GM18870 (cell line): ENCODE measurements at regions not wholly inside any gene's neighbourhood (a gene's known extent, or its start where the extent isn't known, plus 50 kb on each side); places are given as distances from the start of the nearest gene placed in this dataset.

Experiments used
- ATAC-seq: cut with Tn5 transposase; IDR thresholded peaks from one replicate; pipeline ENCODE4 v1.9.1; 2021; ENCODE audit warnings: moderate library complexity; ENCODE audit not compliant: unreplicated experiment

DNA sequence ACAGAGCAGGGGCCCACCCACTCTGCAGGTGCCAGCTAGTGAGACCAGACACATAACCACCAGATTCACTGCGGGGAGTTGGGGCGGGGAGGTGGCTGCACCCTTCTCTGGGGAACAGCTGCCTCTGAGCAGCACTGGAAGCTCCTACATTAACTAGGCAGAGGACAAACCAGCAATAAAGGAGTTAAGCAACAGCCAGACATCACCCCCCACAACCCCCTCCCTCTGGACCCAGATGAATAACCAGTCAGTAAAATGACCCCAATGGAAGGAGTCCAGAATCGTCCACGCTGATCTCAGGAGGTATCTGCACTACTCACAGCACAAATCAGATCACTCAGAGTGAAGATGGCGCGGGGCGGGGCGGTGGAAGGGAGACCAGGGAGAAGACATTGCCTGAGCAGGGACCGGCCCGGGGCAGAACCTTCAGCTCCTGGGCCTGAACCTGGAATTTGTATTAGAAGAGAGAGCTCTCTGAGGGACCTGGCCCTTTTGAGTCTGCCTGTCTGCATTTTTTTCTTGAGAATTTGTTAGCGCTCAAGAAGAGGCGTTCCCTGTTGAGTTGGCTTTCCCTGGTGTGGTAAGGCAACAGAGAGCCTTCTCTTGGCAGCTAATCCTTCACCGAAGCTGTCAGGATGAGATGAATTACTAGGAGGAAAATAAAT is 125.5 kb upstream of the NCAM1 start:
- ATAC-seq, result no peak

GRCh38 chr11:112836256-112836602 is 125.0 kb upstream of the NCAM1 start:
- ATAC-seq, result no peak

GRCh38 chr11:112837162-112837826 is 123.9 kb upstream of the NCAM1 start:
- ATAC-seq, result no peak

- ATAC-seq, result no peak
Measured at GRCh38 chr11:112839051-112839450, 122.2 kb upstream of the NCAM1 start.

DNA sequence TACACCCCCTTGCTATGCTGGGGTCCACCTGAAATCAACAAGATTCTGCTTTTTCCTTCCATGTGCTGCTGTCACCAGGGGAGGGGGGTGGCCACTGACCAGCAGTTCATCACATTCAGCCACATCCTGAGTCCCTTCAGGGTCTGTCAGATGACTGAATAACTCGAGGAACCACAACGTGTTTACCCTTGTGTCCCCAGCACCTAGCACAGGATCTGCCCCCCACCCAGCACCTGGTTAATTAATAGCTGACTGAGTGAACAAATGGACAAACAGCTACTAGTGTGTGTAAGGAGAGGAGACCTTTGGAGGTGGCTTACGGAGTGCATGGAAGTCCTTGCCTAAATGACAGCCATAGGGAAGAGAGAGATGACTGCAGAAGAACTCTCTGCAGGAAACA is 119.5 kb upstream of the NCAM1 start:
- ATAC-seq, result no peak

- ATAC-seq, result no peak
Measured at GRCh38 chr11:112842151-112842550, 119.1 kb upstream of the NCAM1 start.

DNA sequence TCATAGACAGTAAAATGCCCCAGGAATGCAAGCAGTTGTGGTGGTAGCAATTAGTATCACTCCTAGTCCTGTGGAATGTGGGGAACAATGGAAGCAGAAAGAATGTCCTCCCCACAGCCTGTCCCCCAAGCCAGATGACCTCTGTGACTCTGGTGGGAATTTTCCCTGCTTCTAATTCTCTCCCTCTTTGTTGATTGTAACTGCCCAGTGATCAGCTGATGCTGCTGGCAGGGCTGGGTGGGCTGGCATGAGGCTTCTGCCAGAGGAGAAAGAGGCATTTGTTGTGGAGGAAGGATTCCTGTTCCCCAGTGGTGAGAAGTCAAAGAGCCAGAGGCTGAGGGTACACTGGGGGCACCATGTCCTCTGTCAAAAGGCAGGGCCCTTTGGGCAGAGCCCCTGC is 116.7 kb upstream of the NCAM1 start:
- no peak for ATAC-seq

GRCh38 chr11:112847568-112847967 is 113.7 kb upstream of the NCAM1 start:
- no peak for ATAC-seq

DNA sequence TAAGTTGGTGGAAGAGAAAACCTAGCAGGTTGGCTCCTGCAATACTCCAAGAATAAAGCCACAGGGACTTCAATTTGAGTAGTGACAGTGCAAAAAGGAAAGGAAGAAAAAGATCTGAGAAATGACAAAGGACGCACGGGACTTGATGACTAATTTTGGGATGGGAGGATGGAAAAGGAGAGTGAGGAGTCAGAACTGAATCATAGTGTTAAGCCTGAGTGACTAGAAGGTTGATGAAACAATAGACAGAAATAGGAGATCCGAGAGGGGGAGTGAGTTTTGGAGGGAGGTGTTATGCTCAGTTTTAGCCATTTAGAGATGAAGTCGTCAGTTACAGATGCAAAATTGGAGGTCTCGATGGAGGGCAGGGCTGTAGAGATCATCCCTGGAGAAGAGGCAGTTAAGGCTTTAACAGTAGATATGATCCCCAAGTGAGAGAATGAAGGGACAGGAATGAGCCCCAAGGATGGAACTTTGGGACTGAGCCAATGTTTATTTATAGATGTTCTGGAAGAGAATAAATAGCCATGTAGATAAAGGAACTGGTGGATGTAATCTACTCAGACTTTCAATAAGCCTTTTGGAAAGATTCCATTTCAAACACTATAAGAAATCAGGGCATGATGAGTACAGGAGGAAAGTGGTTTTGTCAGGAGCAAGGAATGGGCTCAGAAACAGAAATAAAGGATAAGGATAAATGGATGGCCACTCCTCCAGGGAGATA is 108.9 kb upstream of the NCAM1 start:
- ATAC-seq, result no peak

GRCh38 chr11:112856133-112856532 is 105.1 kb upstream of the NCAM1 start:
- no peak for ATAC-seq

GRCh38 chr11:112856591-112856990 is 104.6 kb upstream of the NCAM1 start:
- ATAC-seq, result no peak

GRCh38 chr11:112858289-112859023 is 102.8 kb upstream of the NCAM1 start:
- no peak for ATAC-seq

DNA sequence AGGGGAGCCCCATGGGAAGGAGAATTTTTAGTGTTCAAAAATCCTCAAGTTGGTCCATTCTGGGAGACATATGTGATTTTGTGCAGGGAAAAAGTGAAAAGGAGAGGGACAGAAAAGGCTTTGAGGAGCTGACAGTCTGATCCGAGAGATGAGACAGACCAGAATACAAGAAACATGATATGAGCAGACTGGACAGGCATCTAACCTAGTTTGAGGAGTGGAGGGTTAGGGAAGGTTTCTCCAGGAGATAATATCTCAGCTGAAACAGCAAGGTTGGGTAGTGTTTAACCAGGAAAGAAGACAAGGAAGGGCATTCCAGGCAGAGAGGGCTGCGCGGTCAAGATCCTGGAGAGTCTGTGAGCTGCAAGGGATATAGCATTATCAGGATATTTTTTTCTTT is 101.4 kb upstream of the NCAM1 start:
- no peak for ATAC-seq

DNA sequence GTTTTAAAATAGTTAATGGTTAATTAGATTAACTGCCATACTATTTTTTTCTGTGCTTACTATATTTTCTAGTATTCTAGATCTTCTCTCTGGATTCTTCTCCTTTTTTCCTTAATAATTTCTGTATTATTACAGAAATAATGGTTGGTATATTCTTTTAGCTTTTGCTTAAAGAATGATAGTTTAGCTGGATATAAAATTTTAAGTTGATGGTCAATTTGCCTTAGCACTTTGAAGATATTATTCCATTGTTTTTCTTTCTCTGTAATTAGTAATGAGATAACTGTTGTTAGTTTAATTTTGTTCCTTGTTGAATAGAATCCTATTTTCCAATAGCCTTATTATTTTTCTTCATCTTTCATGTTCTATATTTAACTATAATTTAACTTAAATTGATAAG is 99.9 kb upstream of the NCAM1 start:
- no peak for ATAC-seq

- no peak for ATAC-seq
Measured at GRCh38 chr11:112863305-112863704, 97.9 kb upstream of the NCAM1 start.

DNA sequence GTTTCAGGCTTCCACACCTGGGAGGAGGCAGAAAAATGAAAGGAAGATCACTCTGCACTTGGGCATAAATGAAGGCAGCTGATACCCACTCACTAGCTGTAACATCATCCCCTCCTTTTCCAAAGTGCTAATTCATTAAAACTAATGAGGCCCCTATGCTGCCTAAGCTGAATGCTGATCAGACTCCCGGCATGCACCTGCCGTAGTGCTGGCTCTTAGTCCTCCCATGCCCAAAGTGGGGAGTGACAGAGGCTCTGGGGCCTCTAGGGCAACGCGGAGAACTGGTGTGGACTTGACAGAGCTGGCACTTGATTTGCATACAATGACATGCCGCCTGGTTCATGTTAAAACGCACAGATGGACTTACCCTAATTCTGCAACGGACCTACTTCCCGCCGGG is 96.5 kb upstream of the NCAM1 start:
- ATAC-seq, result no peak

DNA sequence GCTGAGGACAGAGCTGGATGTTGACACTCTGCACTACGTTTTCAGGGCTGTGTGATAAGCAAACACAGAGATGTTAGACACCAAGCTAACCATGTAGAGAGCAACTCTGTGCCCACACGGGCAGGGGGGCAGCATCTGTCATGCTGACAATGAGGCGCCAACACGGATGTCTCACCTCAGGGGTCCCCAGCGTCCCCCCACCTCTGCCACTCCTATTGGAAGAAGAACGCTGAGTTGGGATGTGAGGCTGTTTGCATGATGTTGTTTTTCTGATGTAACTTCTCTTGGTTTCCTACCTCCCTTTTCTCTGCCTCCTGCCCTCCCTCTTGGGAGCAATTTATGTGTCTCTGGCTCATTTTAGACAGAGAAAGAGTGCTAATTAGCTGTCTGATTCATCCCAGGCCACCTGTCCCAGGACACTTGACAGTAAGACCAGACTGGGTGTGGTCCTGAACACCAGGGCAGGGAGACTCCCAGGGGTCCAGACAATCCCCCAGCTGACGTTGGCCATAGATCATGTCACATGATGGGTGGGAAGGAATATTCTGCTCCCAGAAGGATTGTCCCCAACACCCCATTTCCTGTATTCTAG is 89.2 kb upstream of the NCAM1 start:
- ATAC-seq, result no peak

DNA sequence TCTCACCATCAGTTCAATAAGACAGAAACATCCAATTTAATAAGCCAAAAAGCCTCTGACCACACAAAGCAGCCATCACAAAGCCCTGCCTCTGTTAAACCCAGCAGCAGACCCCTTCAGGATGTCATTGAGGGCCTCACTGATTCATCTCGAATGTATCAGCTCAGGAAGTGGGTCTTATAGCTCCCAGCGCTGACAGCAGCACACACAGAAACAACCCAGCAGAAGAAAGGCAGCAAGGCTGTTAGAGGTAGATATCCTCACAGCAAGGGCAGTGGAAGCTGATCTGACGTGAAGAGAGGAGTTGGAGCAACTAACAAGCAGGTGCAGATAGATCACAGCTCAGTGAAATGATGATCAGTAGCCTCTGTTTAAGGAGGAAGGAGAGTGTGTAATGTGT is 86.2 kb upstream of the NCAM1 start:
- no peak for ATAC-seq

GRCh38 chr11:112877581-112877980 is 83.6 kb upstream of the NCAM1 start:
- ATAC-seq, result no peak

DNA sequence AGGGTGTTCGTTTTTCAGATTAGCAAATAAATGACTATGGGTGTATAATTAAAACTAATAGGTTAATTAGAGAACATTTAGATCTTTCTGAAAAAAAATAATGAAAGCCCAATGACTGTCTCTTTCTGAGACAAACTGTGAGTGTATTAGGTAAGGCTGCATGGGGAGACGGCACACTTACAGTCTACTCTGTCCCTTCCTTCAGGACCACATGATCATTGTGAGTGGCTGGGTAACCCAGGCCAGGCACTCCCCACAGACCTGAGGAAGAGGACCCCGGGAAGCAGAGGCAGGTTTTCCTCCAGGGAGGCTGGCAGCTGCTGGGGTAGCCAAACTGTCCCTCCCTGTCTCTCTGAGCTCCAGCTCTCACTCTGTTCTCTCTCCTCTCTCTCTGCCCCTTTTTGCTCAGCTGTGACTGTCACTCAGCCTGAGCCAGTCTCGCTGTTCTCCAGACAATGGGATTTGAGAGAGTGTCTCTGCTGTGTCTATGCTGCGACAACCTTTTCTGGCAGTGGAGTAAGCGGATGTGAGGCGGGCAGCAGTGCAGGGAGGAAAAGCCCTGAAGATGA is 83.1 kb upstream of the NCAM1 start:
- no peak for ATAC-seq

- ATAC-seq, result no peak
Measured at GRCh38 chr11:112880495-112880894, 80.7 kb upstream of the NCAM1 start.
